NCI-H146 treated with DMSO at 0.1 percent for 48 hours (cell line): ENCODE measurements at regions not wholly inside any gene's neighbourhood (a gene's known extent, or its start where the extent isn't known, plus 50 kb on each side); places are given as distances from the start of the nearest gene placed in this dataset.

Source experiments
- DNase-seq: peaks from one replicate; lab custom pipeline; 2025; ENCODE audit not compliant: unreplicated experiment; lab: John Stamatoyannopoulos, UW

DNA sequence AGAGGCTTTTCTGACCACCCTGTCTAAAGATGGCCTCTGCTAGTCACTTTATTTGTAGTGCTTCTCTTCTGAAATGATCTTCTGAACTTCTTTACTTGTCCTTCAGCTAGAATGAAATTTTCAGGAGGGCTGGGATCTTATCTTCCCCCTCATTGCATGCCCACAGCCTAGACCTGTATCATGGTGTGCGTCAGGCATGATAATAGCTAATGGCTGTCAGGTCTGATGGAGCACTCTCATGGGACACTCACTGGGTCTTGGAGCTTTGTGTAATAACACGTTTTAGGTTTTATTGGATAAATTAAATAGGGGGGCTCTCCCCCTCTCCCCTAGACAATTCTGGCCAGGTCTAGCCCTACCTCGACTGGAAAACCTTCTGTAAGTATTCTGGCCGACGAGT is 97.1 kb upstream of the NRXN3 start:
- no peak for DNase-seq

DNA sequence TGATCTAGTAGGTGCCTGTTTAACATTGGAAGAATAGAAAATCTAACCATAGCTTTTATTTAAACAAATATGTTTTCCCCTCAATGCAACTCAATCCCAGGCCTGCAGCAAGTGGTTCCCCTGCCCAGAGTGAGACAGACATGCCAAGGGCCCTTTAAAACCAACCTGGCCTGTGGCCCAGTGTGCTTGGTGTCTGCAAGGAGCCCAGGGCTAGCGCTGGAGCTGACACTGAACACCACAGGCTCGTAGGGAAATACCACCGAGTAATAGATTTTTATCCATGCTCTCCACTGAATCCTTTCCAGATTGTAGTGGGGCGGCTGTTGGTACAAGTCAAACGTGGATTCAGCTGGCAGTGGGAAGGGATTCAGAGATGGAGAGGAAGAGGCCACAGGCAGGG is 95.6 kb upstream of the NRXN3 start:
- no peak for DNase-seq

DNA sequence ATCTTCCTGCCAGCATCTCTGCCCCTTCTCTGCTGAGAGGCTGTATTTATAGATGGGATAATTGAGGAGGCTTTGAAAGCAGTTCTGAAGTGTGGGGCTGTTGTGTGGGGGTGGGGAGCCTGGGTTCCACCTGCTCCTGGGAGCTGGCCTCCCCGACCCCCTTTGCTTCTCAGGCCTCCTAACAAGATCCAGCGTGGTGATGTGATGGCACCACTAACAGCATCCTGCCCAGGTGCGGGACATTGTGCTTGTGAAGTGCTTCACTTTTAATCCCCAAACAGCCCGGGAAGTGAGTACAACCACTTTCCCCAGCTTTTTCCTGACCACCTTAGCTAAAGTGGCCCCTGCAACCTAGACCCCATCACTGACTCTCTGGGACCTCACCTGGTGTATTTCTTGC is 95.1 kb upstream of the NRXN3 start:
- no peak for DNase-seq

DNA sequence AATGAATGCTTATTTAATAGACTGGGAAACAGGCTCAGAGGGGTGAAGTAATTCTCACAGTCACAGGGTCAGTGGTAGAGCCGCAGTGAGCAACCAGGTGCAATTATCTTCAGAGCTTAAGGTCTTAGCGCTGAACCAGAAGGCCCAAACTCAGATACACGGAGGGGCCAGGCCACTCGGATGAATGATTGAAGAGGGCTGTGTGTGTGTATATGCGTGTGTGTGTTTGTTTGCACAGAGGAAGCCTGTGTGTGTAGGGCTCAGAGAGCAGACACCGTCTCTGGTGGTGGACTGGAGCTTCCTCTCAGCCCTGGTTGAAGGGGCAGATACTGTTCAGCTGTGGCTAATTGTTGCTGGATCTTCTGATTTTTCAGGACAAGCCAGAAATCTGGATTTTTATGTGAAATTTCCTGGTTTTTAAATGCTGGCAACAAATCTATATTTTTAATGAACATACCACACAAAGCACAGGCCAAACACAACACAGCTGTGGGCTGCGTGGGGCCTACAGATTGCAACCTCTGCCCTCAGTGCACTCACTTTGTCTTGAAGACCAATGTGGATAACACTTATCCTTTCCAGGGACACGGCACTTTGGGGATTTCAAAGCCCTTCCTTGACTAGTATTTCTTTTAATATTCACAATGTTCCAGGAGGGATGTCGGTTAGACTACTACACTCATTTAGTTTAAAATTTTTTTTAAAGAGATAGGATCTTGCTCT is 94.5 kb upstream of the NRXN3 start:
- DNase-seq: peak; percentile 37

DNA sequence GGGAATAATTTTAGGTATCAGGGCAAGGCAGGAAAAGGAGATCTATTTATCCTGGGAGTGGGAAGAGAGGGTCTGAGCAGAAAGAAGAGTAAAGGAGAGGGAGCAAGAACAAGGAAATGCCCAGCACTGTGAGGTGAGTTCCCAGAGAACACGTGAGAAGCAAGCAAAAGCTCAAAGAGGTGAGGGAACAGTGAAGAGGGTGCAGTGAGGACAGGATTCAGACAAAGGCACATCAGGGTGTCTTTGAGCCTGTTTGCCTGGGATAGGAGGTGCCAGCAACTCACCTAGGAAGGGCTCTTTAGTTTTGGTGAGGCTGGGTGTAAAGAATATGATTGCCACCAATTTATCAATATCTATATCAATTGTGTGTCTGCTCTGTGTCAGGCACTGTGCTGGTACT is 88.9 kb upstream of the NRXN3 start:
- no peak for DNase-seq

DNA sequence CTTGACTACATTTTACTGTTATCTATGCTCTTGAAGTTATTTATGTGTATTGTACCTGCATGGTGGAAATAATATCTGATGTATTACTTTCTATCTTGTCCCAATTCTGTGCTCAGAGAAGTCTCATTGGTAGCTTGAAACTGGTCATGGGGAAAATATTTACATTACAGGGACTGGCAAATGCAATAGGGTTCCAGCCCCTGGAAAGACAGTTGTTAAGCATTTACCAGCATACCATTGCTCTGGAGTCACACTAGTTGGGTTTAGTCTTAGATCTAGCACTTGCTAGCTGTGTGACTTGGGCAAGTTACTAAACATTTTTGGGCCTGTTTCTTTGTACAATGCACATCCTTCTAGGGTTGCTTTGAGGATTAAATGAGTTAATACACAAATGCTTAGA is 86.3 kb upstream of the NRXN3 start:
- no peak for DNase-seq

DNA sequence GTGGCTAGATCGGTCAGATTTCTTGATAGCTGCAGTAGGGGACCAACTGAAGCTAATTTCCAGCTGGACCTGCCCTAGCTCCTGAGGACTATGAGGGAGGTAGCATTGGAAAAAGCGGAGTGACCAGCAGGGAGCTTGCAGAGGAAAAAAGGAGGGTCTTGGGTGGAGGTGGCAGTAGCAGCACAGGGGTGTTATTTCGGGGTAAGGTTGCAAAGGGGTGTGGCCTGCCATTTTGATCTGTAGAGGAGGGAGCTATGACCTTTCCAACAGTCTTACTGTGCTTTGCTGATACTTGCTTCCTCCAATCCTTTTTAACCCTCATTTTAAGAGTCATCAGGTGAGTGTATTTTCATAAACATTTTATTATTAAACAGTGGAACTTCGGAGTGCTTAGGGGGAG is 83.8 kb upstream of the NRXN3 start:
- no peak for DNase-seq

DNA sequence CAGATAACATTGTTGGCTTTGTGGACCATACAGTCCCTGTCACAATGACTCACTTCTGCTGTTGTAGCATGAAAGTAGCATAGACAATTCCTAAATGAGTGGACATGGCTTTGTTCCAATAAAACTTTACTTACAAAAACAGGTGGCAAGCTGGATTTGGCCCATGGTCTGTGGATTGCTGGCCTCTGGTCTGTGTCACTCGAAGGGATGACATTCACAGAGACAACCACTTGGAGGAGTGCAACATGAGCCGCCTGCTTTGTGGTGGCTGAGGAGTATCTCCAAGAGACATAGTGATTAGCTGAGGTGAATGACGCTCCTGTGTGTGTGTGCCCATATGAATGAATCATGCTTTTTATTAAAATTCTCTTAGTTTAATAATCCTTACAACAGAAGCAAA is 81.3 kb upstream of the NRXN3 start:
- no peak for DNase-seq

DNA sequence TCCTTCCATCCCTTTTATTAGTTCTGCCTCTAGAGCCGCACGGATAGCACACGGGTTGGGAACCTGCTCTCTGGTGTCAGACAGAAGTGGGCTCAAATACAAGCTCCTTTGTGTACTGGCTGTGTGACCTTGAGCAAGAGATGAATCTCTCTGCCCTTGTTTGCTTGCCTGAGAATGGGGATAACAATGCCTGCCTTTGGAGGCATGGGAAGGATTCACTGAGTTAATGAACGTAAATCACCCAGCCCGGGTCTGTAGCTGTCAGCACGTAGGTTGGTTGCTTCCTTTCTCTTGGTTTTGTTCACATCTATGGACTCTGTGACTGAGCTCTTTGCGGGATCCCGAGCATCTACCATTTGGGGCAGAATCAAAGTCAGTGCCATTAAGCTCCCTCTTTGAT is 79.3 kb upstream of the NRXN3 start:
- DNase-seq: no peak

DNA sequence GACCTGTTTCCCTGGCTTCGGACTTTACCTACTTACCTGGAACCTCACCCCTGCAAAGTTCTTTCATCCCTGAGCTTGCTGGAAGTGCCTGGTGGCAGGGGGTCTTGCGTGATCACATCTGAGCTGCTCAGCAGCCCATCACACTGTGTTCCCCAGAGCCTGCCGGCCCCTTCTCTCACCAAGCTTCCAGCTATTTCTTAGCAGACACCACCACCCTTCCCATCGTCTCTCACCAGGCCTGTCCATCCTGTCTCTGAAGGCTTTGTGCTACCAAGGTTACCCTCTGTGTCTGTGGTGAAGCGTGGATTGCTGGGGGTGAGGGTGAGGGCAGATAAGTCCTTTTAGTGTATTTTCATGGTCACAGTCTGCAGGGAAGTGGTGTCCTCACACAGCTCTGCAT is 78.8 kb upstream of the NRXN3 start:
- DNase-seq: no peak

DNA sequence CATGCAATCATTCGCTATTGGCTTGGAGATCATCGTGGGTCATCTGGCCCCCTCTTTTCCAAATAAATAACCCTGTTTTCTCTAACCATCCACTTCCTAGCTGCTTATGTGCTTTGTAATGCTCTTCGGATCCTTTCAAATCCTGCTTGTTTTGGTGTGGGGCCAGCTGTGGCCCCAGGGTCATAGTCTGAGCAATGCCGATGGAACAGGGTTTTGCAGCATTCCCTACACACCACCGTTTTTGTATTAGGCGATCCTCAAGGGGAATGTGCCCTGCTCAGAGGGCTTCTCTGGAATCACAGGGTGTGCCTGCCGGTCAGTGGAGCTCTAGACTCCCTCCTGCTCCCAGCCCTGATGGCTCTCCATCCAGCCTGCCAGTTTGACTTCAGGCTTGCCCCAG is 78.1 kb upstream of the NRXN3 start:
- DNase-seq: no peak

DNA sequence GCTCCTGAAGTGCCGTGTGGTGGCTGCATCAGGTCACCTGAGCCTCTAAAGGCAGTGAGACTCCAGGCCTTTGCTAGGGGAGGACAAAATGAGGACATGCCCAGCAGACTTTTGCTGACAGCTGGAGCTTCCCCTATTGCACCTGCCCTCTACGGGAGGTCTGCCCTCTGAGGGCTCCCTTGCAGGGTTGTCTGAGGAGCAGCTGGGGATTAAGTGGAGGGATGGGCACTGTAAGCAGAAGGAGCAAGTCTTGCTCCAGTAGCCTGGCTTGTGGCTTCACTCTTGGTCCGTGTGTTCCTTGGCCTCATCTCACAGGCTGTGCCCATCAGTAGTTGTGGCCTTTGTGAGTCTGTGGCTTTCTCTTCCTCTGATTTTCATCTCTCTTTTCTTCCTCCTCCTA is 66.9 kb upstream of the NRXN3 start:
- DNase-seq: peak; percentile 70

DNA sequence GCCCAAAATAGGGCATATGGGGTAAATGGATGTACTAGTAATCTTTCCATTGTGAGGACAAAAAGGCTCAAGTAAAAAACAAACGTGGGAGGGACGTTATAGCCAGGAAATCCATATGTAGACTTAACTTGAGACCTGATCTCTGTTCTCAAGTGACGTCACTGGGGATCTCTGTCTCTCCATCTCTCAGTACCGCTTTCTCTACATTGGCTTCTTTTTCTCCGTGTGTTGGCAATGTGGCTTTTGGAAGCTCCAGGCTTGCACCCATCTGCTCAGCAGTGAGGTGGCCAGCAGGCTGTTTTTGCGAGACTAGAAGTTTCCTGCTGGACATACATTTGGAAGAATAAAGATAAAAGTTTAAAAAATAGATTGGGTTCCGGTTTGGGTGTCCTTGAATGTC is 66.0 kb upstream of the NRXN3 start:
- no peak for DNase-seq

DNA sequence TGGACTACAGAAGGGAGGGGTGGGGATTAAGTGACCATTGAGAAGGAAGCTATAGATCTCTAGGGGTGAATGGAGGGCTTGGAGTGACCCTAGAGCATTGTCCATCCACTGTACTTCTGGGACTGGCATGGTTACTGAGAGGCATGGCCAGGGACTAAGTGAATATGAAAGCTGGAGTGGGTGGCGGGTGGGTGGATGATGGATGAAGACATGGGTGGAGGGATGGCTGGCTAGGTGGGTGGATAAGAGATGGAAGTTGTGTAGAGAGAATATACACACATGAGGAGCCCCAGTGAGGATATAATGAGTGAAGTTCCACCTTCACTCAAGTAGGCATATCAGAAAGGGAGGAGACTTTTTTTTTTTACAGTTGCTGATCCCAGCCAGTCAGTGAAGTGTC is 65.5 kb upstream of the NRXN3 start:
- DNase-seq: no peak

DNA sequence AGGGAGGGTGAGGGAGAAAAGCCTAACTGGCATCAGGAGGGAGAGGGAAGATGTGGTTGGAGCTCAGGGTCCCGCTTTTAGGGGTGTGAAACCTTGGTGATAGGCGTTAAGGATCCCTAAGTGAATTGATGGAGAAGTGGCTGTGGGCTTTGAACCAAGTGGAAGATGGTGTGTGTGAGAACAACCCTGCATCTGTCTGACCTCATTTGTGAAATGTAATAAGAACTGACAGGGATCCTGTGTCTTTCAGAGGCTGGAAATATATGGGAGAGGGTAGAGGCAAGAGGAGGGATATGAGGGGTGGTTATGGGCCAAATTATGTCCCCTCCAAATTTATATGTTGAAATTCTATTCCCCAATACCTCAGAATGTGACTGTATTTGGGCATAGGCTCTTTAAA is 63.8 kb upstream of the NRXN3 start:
- DNase-seq: no peak

DNA sequence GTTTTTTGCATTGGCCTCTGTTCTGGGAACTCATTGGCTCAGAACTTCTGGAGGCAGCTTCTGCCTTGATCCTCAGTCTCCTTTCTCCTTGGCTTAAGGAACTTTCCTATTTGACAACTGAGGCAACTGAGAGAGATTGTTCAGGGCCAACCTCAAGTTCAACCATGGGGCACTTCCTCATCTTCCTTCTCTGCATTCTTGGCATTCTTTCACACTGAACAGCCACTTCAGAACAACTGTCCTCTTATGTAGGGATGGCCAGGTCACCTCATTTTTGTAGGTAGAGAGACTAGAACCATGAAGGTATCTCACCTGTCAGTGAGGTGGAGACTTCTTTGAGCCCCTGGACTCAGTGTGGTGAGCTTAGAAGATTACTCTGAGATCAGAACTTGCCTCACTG is 63.0 kb upstream of the NRXN3 start:
- no peak for DNase-seq

DNA sequence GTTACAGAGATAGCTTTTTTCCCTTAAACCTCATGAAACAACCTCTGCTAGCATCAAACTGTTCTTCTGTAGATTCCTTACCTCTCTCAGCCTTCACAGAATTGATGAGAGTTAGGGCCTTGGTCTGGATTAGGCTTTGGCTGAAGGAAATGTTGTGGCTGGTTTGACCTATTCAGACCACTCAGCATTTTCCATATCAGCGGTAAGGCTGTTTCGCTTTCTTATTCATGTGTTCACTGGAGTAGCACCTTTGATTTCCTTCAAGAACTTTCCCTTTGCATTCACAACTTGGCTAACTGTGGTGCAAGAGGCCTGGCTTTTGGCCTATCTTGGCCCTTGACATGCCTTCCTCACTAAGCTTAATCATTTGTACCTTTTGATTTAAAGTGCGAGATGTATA is 50.7 kb upstream of the NRXN3 start:
- no peak for DNase-seq
